IMR-90 (cell line): ENCODE measurements at regions not wholly inside any gene's neighbourhood (a gene's known extent, or its start where the extent isn't known, plus 50 kb on each side); places are given as distances from the start of the nearest gene placed in this dataset.

Source experiments
- ATAC-seq: fragments of 200-7000 bp; cut with Tn5 transposase; 2 replicates; pipeline ENCODE4 v1.9.1; 2020; ENCODE audit warnings: low read depth, mild to moderate bottlenecking, moderate library complexity
- BruUV-seq: library from RNA; stranded (reverse); fragments of 400-500 nt; replicated peaks from 2 replicates; lab custom pipeline; 2021; lab: Mats Ljungman, UMichigan
- CTCF ChIA-PET: fragments of 300-600 bp; formaldehyde crosslinking; extraction: SDS; loops from one replicate; lab custom pipeline; 2021; ENCODE audit warnings: antibody characterized with exemption; lab: Yijun Ruan, JAX
- POLR2A ChIA-PET: fragments of 300-600 bp; sonication (Branson Sonifier 250); formaldehyde crosslinking; loops from one replicate; lab custom pipeline; 2022; ENCODE audit warnings: antibody characterized with exemption; ENCODE audit not compliant: unreplicated experiment; lab: Charles Lee
- DNase-seq: peaks from one replicate; pipeline ENCODE4 v3.0.0; 2013
- H2AFZ ChIP-seq: replicated peaks from 2 replicates; pipeline ENCODE3; 2013; ENCODE audit warnings: low read length, mild to moderate bottlenecking; ENCODE audit not compliant: poor library complexity
- H2AK5ac ChIP-seq: 2 replicates; pipeline ENCODE4 v1.6.1; 2013; ENCODE audit warnings: low read depth, low read length, inconsistent platforms
- H2AK9ac ChIP-seq: replicated peaks from 2 replicates; pipeline ENCODE3; 2013; ENCODE audit warnings: mild to moderate bottlenecking, low read depth, low read length, moderate library complexity; ENCODE audit not compliant: poor library complexity
- H2BK120ac ChIP-seq: 2 replicates; pipeline ENCODE4 v1.6.1; 2013; ENCODE audit warnings: low read depth, low read length, inconsistent platforms
- H2BK15ac ChIP-seq: 3 replicates; pipeline ENCODE4 v1.6.1; 2013; ENCODE audit warnings: low read depth, low read length, inconsistent platforms
- H2BK20ac ChIP-seq: 2 replicates; pipeline ENCODE4 v1.6.1; 2013; ENCODE audit warnings: low read depth, mild to moderate bottlenecking, inconsistent platforms, low read length, moderate library complexity
- H2BK5ac ChIP-seq: 2 replicates; pipeline ENCODE4 v1.6.1; 2013; ENCODE audit warnings: mild to moderate bottlenecking, low read depth, low read length, inconsistent platforms; ENCODE audit not compliant: poor library complexity, severe bottlenecking
- H3K14ac ChIP-seq: replicated peaks from 2 replicates; pipeline ENCODE4 v1.6.1; 2013; ENCODE audit warnings: low read depth, low read length, inconsistent platforms
- H3K18ac ChIP-seq: 2 replicates; pipeline ENCODE4 v1.6.1; 2013; ENCODE audit warnings: low read depth, low read length, control low read depth
- H3K23ac ChIP-seq: 2 replicates; pipeline ENCODE4 v1.6.1; 2013; ENCODE audit warnings: low read depth, low read length, inconsistent platforms
- H3K27ac ChIP-seq: 2 replicates; pipeline ENCODE4 v1.5.1; 2013; ENCODE audit warnings: mild to moderate bottlenecking, control low read depth, low read length; ENCODE audit not compliant: insufficient read depth
- H3K27me3 ChIP-seq: 2 replicates; pipeline ENCODE4 v1.6.1; 2013; ENCODE audit warnings: low read length; ENCODE audit not compliant: control insufficient read depth, insufficient read depth
- H3K36me3 ChIP-seq: 2 replicates; pipeline ENCODE4 v1.6.1; 2013; ENCODE audit warnings: low read length, mixed read lengths; ENCODE audit not compliant: control insufficient read depth, insufficient read depth
- H3K4ac ChIP-seq: 2 replicates; pipeline ENCODE4 v1.6.1; 2013; ENCODE audit warnings: low read depth, low read length, inconsistent platforms
- H3K4me1 ChIP-seq: 2 replicates; pipeline ENCODE4 v1.6.1; 2013; ENCODE audit warnings: low read length, mixed read lengths; ENCODE audit not compliant: control insufficient read depth, insufficient read depth
- H3K4me2 ChIP-seq: 2 replicates; pipeline ENCODE4 v1.6.1; 2013; ENCODE audit warnings: low read depth, mild to moderate bottlenecking, control low read depth, low read length, moderate library complexity
- H3K4me3 ChIP-seq: 2 replicates; pipeline ENCODE4 v1.5.1; 2013; ENCODE audit warnings: low read depth, mild to moderate bottlenecking, control low read depth, low read length, moderate library complexity; ENCODE audit not compliant: insufficient read depth
- H3K56ac ChIP-seq: 2 replicates; pipeline ENCODE4 v1.6.1; 2013; ENCODE audit warnings: low read length, inconsistent platforms; ENCODE audit not compliant: insufficient read depth; ENCODE audit errors: extremely low read depth
- H3K79me1 ChIP-seq, 2 experiments: 2 replicates each; pipeline ENCODE4 v1.6.1; 2013; ENCODE audit warnings: low read length in 2 of 2, inconsistent platforms in 1 of 2, low read depth in 1 of 2
- H3K9ac ChIP-seq: 2 replicates; pipeline ENCODE4 v1.6.1; 2013; ENCODE audit warnings: low read depth, low read length, control low read depth
- H3K9me1 ChIP-seq: 2 replicates; pipeline ENCODE4 v1.6.1; 2013; ENCODE audit warnings: low read length, inconsistent platforms; ENCODE audit not compliant: insufficient read depth
- H3K9me3 ChIP-seq: 2 replicates; pipeline ENCODE4 v1.6.1; 2013; ENCODE audit warnings: low read length; ENCODE audit not compliant: control insufficient read depth, insufficient read depth
- H4K20me1 ChIP-seq: 2 replicates; pipeline ENCODE4 v1.6.1; 2013; ENCODE audit warnings: low read length, inconsistent platforms; ENCODE audit not compliant: insufficient read depth
- H4K5ac ChIP-seq: 2 replicates; pipeline ENCODE4 v1.6.1; 2013; ENCODE audit warnings: mild to moderate bottlenecking, low read depth, low read length, control low read depth
- H4K8ac ChIP-seq, 2 experiments: 2 replicates each; pipeline ENCODE4 v1.6.1; 2013; ENCODE audit warnings: low read depth in 2 of 2, low read length in 2 of 2, control low read depth in 1 of 2, inconsistent platforms in 1 of 2
- H4K91ac ChIP-seq: 2 replicates; pipeline ENCODE4 v1.6.1; 2013; ENCODE audit warnings: low read depth, low read length, inconsistent platforms; ENCODE audit not compliant: insufficient read depth
- CHD1 ChIP-seq: IDR thresholded peaks from 2 replicates; pipeline ENCODE4 v1.6.1; 2012; ENCODE audit warnings: low read depth, low read length, improper control_type of control experiment
- FOS ChIP-seq: fragments of 150-350 bp; IDR thresholded peaks from 2 replicates; pipeline ENCODE4 v1.6.1; 2016; ENCODE audit warnings: low read depth, low read length
- RFX5 ChIP-seq: IDR thresholded peaks from 2 replicates; pipeline ENCODE4 v1.8.0; 2012; ENCODE audit warnings: low read depth, mild to moderate bottlenecking, low read length, moderate library complexity
- SMC3 ChIP-seq: fragments of 150-350 bp; IDR thresholded peaks from 2 replicates; pipeline ENCODE4 v1.6.1; 2016; ENCODE audit warnings: low read depth, mild to moderate bottlenecking, antibody characterized with exemption, low read length, moderate library complexity
- WGBS, 2 experiments: methylation state at CpG; one replicate each; pipeline versions ENCODE4 v1.1.5 to v1.1.7; 2013; ENCODE audit warnings: missing lambda C conversion rate in 2 of 2; ENCODE audit not compliant: insufficient read length in 1 of 2; ENCODE audit errors: extremely low coverage in 2 of 2; 5-methylcytosine and 5-hydroxymethylcytosine counted together
- dilution Hi-C: fragments of 300-500 bp; cut with HindIII; formaldehyde crosslinking; loops from one replicate; pipeline ENCODE4 v1.14.3; 2018; ENCODE audit warnings: low sequenced_read_pairs; ENCODE audit not compliant: unreplicated experiment
- in situ Hi-C: fragments of 300-500 bp; cut with MboI; formaldehyde crosslinking; loops from 3 replicates; pipeline ENCODE4 v1.14.3; 2019; ENCODE audit warnings: low sequenced_read_pairs, inconsistent platforms, mixed read lengths
- intact Hi-C: fragments of 100-400 bp; cut with micrococcal nuclease; formaldehyde crosslinking; loops from 2 replicates; pipeline ENCODE4 v1.10.0; 2022
- TF ChIP-seq, protein P1 (sequence below): conservative IDR thresholded peaks from 2 replicates; pipeline ENCODE4 v1.5.1; 2012; ENCODE audit warnings: mild to moderate bottlenecking, low read depth, low read length, improper control_type of control experiment

DNA sequence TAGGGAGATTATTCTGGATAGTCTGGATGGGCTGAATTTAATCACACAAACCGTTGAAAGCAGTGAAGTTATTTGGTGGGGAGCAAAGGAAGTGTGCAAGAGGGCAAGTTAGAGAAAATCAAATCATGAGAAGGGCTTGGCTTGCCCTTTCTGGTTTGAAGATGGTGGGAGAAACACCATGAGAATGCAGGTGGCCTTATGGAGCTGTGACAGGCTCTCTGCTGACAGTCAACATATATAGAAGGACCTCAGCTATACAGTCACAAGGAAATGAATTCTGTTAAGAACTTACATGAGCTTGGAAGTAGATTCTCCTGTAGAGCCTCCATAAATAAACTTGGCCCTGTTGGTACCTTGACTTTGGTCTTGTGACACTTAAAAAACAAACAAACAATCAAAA, 72.3 kb downstream of the GMNC start:
- ChIA-PET CTCF (no interaction called here), POLR2A (no interaction called here)
- no peak overlapping the region for H3K4ac ChIP-seq
- BruUV-seq = no TSS peak
- H2AFZ ChIP-seq = no peak overlapping the region
- H2AK9ac ChIP-seq = no peak overlapping the region
- no peak overlapping the region for H3K56ac ChIP-seq
- H2BK20ac ChIP-seq = no peak overlapping the region
- no peak overlapping the region for H2AK5ac ChIP-seq
- H3K79me1 ChIP-seq = no peaks in the 10 kb centered on the region
- WGBS, 2 experiments = no CpG with 5 or more reads among the region's 1 CpG
- H3K4me3 ChIP-seq = no peak overlapping the region
- H3K27me3 ChIP-seq = no peaks in the 10 kb centered on the region
- dilution Hi-C loops = no loop called here
- no peak overlapping the region for H2BK120ac ChIP-seq
- no peak overlapping the region for H4K8ac ChIP-seq
- H4K20me1 ChIP-seq = no peaks in the 10 kb centered on the region
- H4K91ac ChIP-seq = no peak overlapping the region
- no peak overlapping the region for H3K9ac ChIP-seq
- no peak overlapping the region for H3K23ac ChIP-seq
- H3K4me2 ChIP-seq = no peak overlapping the region
- no peaks in the 10 kb centered on the region for H3K9me1 ChIP-seq
- no peak overlapping the region for H4K5ac ChIP-seq
- H3K14ac ChIP-seq = no peak overlapping the region
- H3K18ac ChIP-seq = no peak overlapping the region
- no peak overlapping the region for H2BK15ac ChIP-seq
- TF ChIP-seq, protein P1, sequence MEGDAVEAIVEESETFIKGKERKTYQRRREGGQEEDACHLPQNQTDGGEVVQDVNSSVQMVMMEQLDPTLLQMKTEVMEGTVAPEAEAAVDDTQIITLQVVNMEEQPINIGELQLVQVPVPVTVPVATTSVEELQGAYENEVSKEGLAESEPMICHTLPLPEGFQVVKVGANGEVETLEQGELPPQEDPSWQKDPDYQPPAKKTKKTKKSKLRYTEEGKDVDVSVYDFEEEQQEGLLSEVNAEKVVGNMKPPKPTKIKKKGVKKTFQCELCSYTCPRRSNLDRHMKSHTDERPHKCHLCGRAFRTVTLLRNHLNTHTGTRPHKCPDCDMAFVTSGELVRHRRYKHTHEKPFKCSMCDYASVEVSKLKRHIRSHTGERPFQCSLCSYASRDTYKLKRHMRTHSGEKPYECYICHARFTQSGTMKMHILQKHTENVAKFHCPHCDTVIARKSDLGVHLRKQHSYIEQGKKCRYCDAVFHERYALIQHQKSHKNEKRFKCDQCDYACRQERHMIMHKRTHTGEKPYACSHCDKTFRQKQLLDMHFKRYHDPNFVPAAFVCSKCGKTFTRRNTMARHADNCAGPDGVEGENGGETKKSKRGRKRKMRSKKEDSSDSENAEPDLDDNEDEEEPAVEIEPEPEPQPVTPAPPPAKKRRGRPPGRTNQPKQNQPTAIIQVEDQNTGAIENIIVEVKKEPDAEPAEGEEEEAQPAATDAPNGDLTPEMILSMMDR = no peak
- no peak for TF ChIP-seq CHD1
- no peak for TF ChIP-seq FOS
- no peak for TF ChIP-seq SMC3
- no peak for TF ChIP-seq RFX5
- no peaks in the 10 kb centered on the region for H3K9me3 ChIP-seq
- H2BK5ac ChIP-seq = no peak overlapping the region
- no peaks in the 10 kb centered on the region for H3K4me1 ChIP-seq
- DNase-seq (no peak), ATAC-seq (no peak)
- intact Hi-C loops = no loop called here
- H3K27ac ChIP-seq = no peak overlapping the region
- H3K36me3 ChIP-seq = no peaks in the 10 kb centered on the region
- in situ Hi-C loops = no loop called here
